HG02759 (cell line): ENCODE measurements at regions not wholly inside any gene's neighbourhood (a gene's known extent, or its start where the extent isn't known, plus 50 kb on each side); places are given as distances from the start of the nearest gene placed in this dataset.

Source experiments
- ATAC-seq: cut with Tn5 transposase; IDR thresholded peaks from one replicate; pipeline ENCODE4 v1.9.1; 2021; ENCODE audit warnings: mild to moderate bottlenecking, moderate library complexity; ENCODE audit not compliant: unreplicated experiment

DNA sequence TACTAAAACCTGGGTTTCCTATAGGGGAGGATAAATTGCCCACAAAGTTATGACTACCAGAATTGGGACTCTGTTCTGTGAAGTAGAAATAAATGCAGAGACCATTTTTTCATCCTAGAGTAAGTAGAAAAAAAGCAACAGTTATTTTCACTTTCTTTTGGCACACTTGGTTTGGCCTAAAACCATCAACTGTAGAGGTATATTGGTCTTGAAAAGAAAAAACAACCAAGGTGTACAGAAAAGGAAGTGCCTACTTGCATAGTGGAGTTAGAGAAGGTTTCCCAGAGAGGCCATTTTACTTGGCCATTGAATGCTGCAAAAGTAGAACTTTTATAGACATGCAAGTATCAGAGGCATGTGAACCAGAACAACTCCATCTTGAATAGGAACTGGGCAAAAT is 89.4 kb upstream of the TACR1 start:
- ATAC-seq = no peak

DNA sequence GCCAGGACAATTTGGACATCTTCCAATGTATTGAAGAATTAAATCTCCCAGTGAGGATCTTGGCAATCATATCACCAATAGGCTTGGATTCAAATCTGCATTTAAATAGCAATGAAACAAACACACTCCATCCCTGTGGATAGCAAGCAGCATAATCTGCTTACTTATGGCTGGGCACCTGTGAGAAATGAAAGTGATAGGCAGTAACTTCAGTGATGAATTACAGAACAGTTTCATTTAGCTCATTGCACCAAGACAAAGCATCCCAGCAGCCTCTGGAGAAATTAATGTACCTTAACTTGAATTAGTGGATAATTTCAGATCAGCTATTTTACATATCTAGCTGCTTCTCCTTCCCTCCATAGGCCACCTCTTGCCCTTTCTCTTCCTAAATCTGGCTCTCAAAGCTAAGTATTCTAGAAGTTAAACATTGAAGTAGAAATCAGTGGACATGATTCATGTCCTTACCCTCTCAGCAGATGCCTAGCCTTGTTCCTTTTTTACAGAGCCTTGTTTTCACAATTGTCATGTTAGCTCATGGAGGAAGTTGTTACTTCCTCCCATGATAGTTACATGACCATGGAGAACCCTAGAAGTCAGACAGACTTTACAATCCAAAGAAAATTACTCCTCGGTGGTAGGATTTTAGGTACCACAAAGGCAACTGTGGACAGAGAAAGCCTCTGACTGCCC is 88.5 kb upstream of the TACR1 start:
- ATAC-seq = no peak

DNA sequence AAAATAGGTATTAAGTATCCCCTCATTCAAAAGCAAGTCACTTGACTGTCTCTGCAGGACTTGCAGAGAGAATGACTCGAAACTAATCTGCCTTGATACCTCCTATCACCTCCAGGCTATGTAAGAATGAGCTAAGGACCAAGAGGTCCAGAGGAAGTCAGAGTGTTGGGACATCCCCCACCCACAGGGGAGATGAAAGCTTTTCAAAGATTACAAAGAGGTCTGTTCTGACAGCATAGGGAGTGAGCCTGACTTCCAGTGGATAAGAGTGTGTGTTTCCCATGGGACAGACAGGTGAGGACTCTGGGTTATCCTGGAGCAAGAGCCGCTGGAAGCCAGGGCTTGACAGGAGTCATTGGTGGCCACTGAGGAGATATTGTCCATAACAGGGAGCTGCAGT is 85.0 kb upstream of the TACR1 start:
- peak; percentile 76 for ATAC-seq

DNA sequence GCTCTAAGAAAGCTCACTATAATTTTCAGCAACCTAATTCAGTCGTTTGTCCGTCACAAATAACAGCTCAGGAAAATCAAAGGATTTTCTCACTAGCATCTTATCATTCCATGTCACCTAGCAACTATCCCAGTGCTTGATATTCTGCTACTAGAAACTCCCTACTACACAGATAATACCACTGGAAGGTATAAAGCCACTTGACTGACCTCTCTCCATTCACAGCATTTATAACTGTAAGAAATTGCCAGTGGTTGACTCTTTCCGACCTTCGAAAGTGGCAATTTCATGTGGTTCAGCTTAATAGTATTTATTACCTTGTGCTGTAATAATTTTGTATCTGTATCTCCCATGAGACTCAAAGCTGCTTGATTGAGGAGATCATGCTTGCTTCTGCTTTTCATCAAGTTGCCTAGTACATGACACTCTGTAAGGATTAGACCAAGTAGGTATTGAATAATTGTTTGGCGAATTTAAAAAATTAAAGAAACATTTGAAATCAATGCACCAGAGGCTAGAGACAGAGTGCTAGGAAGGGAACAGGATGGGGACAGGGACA is 79.6 kb upstream of the TACR1 start:
- ATAC-seq = no peak

DNA sequence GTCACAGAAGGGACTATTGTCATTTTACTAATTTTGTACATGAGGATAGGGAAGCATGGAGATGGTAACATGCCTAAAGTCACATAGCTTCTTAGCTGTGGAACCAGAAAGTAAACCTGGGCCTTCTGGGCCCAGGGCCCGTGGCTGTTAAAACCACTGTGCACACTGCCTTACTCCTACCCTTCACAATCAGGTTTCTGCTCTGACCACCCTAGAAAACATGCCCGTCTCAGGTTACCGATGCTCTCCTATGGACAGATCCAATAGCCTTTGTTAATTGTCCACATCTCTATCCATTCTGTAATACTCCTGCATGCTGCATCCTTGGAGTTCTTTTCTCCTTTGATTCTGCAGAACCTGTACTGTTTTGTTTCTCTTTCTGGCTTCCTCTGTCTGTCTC is 79.0 kb upstream of the TACR1 start:
- no peak for ATAC-seq

DNA sequence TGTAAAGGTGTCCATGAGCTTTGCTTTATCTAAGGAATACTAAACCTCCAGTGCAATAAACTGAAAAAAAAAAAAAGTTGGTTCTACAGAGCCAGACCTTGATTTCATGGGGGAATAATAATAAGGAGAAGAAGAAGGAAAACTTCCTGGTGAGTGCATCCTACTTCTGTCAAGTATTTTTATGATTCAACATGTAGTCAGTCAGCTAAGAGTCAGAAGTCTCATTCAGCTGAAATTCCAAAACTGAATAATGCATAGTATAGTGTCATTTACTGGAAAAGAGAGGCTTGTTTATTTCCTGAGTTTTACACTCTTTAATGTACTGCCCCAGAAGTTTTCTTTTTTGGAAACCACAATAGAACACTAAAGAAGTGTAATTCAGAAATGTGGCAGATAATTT is 77.8 kb upstream of the TACR1 start:
- no peak for ATAC-seq

DNA sequence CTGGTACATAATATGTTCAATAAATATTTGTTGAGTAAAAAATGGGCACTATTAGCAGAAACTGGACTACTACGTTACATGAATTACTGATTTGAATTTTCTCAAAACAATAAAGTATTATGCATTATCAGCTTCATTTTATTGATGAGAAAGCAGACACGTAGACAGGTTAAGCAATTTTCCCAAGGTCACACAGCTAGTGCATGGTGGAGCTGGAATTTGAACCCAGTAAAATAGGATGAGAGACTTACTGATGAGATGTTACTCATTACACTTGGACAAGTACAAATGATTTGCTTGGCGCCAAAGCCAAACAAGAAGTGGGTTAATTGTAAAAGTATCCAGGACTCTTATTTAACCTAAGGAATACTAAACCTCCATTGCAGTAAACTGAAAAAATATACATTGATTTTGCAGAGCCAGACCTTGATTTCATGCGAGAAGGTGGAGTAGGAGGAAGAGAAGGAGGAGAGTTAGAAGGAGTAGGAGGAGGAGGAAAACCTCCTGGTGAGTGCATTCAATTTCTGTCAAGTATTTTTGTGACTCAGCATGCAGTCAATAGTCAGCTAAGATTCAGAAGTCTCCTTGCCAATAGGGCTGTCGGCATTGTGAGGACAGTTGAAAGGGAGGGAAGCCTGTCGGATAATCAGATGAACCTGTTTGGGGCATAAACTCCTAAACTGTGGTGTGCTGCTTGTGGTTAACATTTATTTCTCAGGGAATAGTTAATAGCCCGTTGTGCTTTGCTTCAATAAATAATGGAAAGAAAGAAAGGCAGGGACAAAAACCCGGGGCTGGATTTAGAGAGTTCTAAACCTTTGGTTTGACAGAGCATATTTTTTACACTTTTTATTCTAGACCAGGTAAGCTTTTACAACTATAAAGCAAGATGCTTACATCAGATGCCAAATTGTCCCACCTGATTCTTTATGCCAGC is 77.0 kb upstream of the TACR1 start:
- ATAC-seq = no peak

DNA sequence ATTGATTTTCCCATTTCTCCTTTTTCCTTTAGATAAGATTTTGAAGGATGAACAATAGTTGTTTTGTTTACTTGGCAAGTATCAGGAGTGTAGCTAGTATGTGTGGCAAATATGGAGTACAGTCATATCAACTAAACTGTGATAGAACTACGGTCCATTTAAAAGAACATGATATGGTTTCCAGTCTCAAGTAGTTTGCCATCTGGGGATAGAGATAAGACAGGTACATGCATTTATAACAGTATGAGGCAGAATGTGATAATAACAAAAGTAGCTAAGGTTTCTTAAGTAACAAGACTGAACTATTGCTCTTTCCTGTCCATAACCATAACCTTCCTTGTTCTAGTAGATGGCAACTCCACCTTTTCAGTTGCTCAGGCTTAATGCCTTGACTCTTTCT is 75.6 kb upstream of the TACR1 start:
- no peak for ATAC-seq

DNA sequence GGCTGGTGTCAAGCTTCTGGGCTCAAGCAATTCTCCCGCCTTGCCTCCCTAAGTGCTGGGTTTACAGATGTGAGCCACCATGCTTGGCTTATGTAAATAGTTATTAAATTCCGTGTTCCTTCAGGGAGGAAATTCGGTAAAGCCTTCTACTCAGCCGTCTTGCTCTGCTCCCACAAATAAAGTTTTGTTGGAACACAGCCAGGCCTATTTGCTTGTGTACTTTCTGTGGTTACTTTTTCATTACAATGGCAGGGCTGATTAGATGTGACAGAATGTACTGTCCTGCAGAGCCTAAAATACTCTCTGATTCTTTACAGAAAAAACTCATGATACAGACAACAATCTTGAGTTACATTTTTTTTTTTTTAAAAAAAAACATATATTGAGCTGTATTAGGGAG is 68.8 kb upstream of the TACR1 start:
- ATAC-seq = no peak

DNA sequence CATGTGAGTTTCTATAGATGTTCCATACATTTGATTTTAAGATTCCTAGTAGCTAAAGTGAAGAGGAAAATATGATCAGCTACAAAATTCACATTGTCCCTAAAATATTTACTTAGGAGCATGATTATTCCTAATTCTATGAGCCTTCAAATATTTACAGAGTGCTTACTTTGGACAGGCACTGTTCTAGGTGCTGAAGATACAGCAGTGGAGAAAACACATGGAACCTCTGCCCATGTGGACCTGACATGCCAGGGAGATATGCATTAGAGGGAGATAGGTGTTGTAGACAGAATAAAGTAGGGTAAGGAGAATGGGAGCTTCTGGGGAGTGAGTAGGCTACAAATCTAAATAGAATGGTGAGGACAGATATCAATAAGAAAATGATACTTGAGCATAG is 62.6 kb upstream of the TACR1 start:
- no peak for ATAC-seq

DNA sequence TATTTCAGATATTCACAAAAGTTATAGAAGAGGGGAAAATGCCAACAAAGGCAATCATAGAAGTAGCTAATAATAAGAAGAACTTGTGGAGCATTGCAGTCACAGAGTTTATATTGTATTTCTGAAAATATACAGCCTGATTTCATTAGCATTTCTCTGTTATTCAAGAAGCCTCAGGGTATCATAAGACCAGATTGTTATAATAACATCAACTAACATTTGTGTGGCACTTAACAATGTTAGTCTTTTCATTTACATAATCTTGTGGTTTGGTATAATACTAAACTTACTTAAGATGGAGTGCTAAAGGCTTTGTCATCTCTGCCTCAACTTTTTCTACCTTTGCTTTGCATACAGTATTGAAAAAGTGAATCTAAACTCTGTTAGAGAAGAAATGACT is 61.6 kb upstream of the TACR1 start:
- no peak for ATAC-seq

DNA sequence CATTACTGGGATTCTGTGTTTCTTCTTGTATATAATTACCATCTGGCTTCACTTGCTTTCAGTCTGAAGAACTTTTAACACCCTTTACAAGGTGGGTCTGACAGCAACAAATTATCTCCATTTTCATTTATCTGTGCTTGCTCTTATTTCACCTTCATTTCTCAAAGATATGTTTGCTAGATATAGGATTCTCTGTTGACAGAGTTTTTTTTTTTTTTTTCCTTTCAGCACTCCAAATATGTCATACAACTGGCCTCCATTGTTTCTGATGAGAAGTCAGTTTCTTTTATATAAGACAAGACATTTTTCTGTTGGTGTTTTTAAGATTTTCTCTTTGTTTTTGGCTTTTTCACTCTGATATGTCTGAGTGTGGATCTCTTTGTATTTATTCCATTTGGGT is 59.3 kb upstream of the TACR1 start:
- ATAC-seq = no peak

DNA sequence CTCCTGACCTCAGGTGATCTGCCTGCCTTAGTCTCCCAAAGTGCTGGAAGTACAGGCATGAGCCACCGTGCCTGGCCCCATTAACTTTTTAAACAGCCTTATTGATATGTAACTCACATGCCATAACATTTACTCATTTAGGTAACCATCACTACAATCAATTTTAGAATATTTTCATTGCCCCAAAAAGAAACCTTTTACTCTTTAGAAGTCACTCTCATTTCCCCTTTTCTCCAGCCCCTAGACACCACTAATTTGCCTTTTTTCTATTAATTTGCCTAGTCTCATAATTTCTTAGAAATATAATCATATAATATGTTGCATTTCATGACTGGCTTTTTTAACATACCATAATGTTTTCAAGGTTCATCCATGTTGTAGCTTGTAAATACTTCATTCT is 57.2 kb upstream of the TACR1 start:
- no peak for ATAC-seq

DNA sequence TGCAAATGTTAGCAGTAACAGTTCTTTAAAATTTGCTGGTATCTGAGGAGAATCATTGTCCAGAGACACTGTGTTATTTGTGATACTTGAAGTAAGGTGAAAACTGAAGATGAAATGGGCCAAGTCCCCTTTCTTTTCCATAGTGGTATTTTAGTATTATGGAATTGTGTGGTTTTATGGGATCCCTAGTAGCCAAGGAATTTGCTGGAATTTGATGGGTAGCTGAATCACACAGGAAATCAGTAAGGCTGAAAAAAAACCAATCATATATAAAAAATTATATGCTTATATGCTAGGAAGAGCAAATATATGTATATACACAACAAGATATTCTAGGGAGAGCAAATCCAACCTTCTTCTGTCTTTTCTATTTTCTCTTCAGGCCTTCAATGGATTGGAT is 54.2 kb upstream of the TACR1 start:
- no peak for ATAC-seq

DNA sequence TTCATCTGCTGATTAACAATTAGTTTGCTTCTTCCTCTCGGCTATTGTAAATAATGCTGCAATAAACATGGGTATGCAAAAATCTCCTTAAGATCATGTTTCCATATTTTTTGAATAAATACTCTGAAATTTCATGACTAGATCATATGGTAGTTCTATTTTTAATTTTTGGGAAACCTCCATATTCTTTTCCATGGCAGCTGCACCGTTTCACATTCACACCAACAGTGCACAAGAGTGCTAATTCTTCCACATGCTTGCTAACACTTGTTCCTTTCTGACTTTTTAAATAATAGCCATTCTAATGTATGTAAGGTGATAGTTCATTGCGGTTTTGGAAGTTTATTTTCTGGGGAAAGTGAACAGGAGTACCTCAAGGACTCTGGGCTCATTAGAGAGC is 52.6 kb upstream of the TACR1 start:
- ATAC-seq = no peak
